Mesendoderm (in vitro differentiated cells): ENCODE measurements at regions not wholly inside any gene's neighbourhood (a gene's known extent, or its start where the extent isn't known, plus 50 kb on each side); places are given as distances from the start of the nearest gene placed in this dataset.
A peak's percentile ranks its signal among the peaks of the same experiment; 100 is the strongest.
"Not testable (repeated sequence)": the region's sequence is repeated elsewhere in the genome, so short reads cannot be mapped to it uniquely, and the experiment has no call there.

ENCODE experiments used
- DNase-seq: peaks from one replicate; pipeline ENCODE4 v3.0.0; 2013
- H2AK5ac ChIP-seq: 2 replicates; pipeline ENCODE4 v1.6.1; 2013; ENCODE audit warnings: low read length, inconsistent platforms
- H2BK120ac ChIP-seq: 2 replicates; pipeline ENCODE4 v1.6.1; 2013; ENCODE audit warnings: low read depth, mild to moderate bottlenecking, low read length, moderate library complexity, mixed read lengths
- H2BK15ac ChIP-seq: replicated peaks from 2 replicates; pipeline ENCODE4 v1.6.1; 2013; ENCODE audit warnings: low read depth, mild to moderate bottlenecking, moderate library complexity
- H2BK5ac ChIP-seq: 2 replicates; pipeline ENCODE4 v1.6.1; 2013; ENCODE audit warnings: low read length, inconsistent platforms
- H3K18ac ChIP-seq: 2 replicates; pipeline ENCODE4 v1.6.1; 2013; ENCODE audit warnings: mild to moderate bottlenecking, low read length, mixed read lengths
- H3K23ac ChIP-seq: one replicate; pipeline ENCODE4 v1.6.1; 2013; ENCODE audit warnings: low read length
- H3K27ac ChIP-seq: 2 replicates; pipeline ENCODE4 v1.5.1; 2013; ENCODE audit warnings: low read depth, mild to moderate bottlenecking, inconsistent platforms, low read length, moderate library complexity
- H3K27me3 ChIP-seq: 2 replicates; pipeline ENCODE4 v1.6.1; 2013; ENCODE audit warnings: low read length, control low read depth, mild to moderate bottlenecking, inconsistent platforms; ENCODE audit not compliant: insufficient read depth, poor library complexity
- H3K36me3 ChIP-seq: 2 replicates; pipeline ENCODE4 v1.6.1; 2013; ENCODE audit warnings: low read length, inconsistent platforms; ENCODE audit not compliant: control insufficient read depth, insufficient read depth
- H3K4ac ChIP-seq: one replicate; pipeline ENCODE4 v1.6.1; 2013; ENCODE audit warnings: low read depth, mild to moderate bottlenecking, low read length, moderate library complexity
- H3K4me1 ChIP-seq: 2 replicates; pipeline ENCODE4 v1.6.1; 2013; ENCODE audit warnings: low read depth, low read length, inconsistent platforms; ENCODE audit not compliant: control insufficient read depth
- H3K4me2 ChIP-seq: 2 replicates; pipeline ENCODE4 v1.6.1; 2013; ENCODE audit warnings: low read length
- H3K4me3 ChIP-seq: 2 replicates; pipeline ENCODE4 v1.5.1; 2013; ENCODE audit warnings: mild to moderate bottlenecking, low read length
- H3K56ac ChIP-seq: one replicate; pipeline ENCODE4 v1.6.1; 2013; ENCODE audit warnings: low read length
- H3K79me1 ChIP-seq: 2 replicates; pipeline ENCODE4 v1.6.1; 2013; ENCODE audit warnings: low read length, inconsistent platforms
- H3K79me2 ChIP-seq: 2 replicates; pipeline ENCODE4 v1.6.1; 2013; ENCODE audit warnings: mild to moderate bottlenecking, low read length; ENCODE audit not compliant: control insufficient read depth, insufficient read depth
- H3K9ac ChIP-seq: 2 replicates; pipeline ENCODE4 v1.6.1; 2013; ENCODE audit warnings: low read length, inconsistent platforms
- H4K5ac ChIP-seq: one replicate; pipeline ENCODE4 v1.6.1; 2013; ENCODE audit warnings: low read length
- H4K8ac ChIP-seq: one replicate; pipeline ENCODE4 v1.6.1; 2013; ENCODE audit warnings: low read depth, mild to moderate bottlenecking, control low read depth, low read length, moderate library complexity
- WGBS: extraction: QIAGEN DNeasy Blood & Tissue Kit; methylation state at CpG from one replicate; pipeline ENCODE4 v1.1.7; 2013; ENCODE audit warnings: low lambda C conversion rate, missing lambda C conversion rate; ENCODE audit not compliant: insufficient coverage; ENCODE audit errors: extremely low coverage; 5-methylcytosine and 5-hydroxymethylcytosine counted together

DNA sequence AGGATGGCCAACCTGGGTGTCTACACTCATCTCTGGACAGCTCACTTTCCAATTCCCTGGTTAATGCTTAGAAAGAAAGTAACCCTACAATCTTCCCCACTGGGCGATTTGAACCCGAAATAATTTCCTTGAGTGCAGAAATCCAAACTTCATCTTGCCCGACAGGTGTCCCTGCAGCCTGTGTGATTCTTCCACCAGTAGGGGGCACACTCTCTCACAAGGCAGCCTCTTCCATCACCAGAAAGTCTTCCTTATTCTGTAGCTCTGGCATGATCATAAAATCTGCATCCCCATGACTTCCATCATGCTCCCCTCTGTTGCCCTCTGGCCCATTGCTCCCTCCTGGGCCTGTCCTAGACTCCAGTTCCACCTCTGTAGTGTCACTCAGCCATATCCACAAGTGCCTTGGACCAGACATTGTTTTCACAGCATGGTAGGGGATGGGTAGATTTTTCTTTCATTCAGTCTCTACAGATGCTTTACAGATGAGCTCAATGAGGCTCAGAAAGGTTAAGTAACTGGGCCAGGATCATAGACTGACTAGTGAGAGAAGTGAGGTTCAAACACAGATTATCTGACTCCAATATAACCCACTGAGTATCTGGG is 170.4 kb upstream of the SPTLC3 start:
- Histone ChIP-seq H3K4me1 (no peaks in the 10 kb centered on the region), H2BK15ac (no peak overlapping the region), H3K4ac (no peak overlapping the region), H2BK120ac (no peak overlapping the region), H3K9ac (no peak overlapping the region), H4K5ac (no peak overlapping the region), H3K27me3 (no peaks in the 10 kb centered on the region), H3K56ac (no peak overlapping the region), H2BK5ac (no peak overlapping the region), H3K27ac (no peak overlapping the region), H4K8ac (no peak overlapping the region), H3K4me3 (no peak overlapping the region), H3K23ac (no peak overlapping the region), H3K18ac (no peak overlapping the region), H3K36me3 (no peaks in the 10 kb centered on the region), H2AK5ac (no peak overlapping the region), H3K79me1 (no peaks in the 10 kb centered on the region), H3K79me2 (no peaks in the 10 kb centered on the region), H3K4me2 (no peak overlapping the region)
- WGBS, result no CpG with 5 or more reads among the region's 3 CpGs
- peak; percentile 35 for DNase-seq

DNA sequence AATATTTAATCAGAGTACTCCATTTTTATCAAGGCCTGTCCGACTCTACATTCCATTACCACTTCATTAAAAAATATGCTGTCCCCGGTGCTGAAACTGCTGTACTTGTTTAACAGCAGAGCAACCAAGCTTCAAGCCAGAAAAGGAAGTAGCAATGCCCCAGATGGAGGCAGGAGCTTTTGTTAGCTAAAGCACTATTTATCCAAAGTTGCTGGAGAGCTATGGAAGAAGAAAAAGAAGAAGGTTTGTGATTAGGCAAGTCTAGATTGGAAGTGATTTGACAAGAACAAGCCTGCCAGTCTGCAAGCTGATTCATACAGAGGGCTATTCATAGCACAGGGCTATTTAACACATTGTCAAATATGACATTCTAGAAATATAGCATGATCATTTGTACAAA is 160.9 kb upstream of the SPTLC3 start:
- H3K4me2 ChIP-seq, result no peak overlapping the region
- H3K18ac ChIP-seq, result no peak overlapping the region
- no peak overlapping the region for H4K5ac ChIP-seq
- H2BK15ac ChIP-seq, result no peak overlapping the region
- no peak overlapping the region for H3K4ac ChIP-seq
- no peak overlapping the region for H3K56ac ChIP-seq
- H3K27me3 ChIP-seq, result no peaks in the 10 kb centered on the region
- no peak for DNase-seq
- H3K23ac ChIP-seq, result no peak overlapping the region
- H2BK120ac ChIP-seq, result no peak overlapping the region
- no peak overlapping the region for H3K27ac ChIP-seq
- H3K79me2 ChIP-seq, result no peaks in the 10 kb centered on the region
- no peaks in the 10 kb centered on the region for H3K36me3 ChIP-seq
- no peak overlapping the region for H4K8ac ChIP-seq
- H3K4me3 ChIP-seq, result no peak overlapping the region
- H3K4me1 ChIP-seq, result no peaks in the 10 kb centered on the region
- H2BK5ac ChIP-seq, result no peak overlapping the region
- H2AK5ac ChIP-seq, result no peak overlapping the region
- no peaks in the 10 kb centered on the region for H3K79me1 ChIP-seq
- no CpG with 5 or more reads among the region's 2 CpGs for WGBS
- no peak overlapping the region for H3K9ac ChIP-seq

DNA sequence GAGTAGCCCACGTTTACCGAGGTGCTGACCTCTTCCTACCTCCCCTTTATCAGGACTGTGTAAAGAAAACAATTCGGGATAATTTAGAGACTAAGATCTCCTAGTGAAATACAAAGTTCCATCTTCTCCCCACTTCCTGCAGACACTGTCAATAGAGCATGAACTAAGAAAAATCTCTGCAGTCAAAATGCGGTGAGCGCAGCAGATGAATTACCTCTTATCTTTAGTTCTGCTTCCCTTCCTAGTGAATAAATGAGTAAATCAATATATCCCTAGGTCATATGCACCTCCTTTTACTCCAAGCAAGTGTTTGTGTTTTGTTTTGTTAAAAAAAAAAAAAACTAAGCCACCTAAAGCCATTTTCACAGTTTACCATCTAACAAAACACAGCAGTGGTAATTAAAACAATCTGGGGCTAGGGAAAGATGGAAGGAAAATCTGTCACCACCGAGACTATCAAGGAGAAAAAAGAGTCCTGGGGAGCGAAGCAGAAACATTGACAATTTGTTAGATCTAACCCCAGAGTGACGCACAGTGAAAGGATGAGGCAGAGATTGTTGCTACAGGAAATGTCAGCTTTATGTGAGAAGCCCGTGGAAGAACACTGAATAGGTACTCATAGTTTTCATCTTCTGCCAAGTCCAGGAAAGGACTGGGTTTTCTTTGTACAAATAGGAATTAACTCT is 159.4 kb upstream of the SPTLC3 start:
- Histone ChIP-seq H3K4me3 (no peak overlapping the region), H3K9ac (no peak overlapping the region), H3K79me2 (no peaks in the 10 kb centered on the region), H2AK5ac (no peak overlapping the region), H3K4me2 (no peak overlapping the region), H3K4me1 (no peaks in the 10 kb centered on the region), H3K36me3 (no peaks in the 10 kb centered on the region), H3K18ac (no peak overlapping the region), H3K27me3 (no peaks in the 10 kb centered on the region), H2BK5ac (no peak overlapping the region), H4K8ac (no peak overlapping the region), H2BK15ac (no peak overlapping the region), H3K56ac (no peak overlapping the region), H3K27ac (no peak overlapping the region), H3K23ac (no peak overlapping the region), H3K4ac (no peak overlapping the region), H2BK120ac (no peak overlapping the region), H3K79me1 (no peaks in the 10 kb centered on the region), H4K5ac (no peak overlapping the region)
- DNase-seq, result no peak
- no CpG with 5 or more reads among the region's 9 CpGs for WGBS

DNA sequence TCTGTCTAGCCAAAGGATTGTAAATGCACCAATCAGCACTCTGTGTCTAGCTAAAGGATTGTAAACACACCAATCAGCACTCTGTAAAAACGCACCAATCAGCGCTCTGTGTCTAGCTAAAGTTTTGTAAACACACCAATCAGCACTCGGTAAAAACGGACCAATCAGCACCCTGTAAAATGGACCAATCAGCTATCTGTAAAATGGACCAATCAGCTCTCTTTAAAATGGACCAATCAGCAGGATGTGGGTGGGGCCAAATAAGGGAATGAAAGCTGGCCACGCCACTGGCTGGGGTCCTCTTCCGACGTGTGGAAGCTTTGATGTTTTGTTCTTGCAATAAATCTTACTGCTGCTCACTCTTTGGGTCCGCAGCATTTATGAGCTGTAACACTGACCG is 151.1 kb upstream of the SPTLC3 start:
- not testable (repeated sequence) for H2BK5ac ChIP-seq, H3K4me3 ChIP-seq, DNase-seq, H3K79me2 ChIP-seq, H4K8ac ChIP-seq, H3K4me1 ChIP-seq, H3K23ac ChIP-seq, H3K27me3 ChIP-seq, H3K79me1 ChIP-seq, H2BK120ac ChIP-seq, H3K56ac ChIP-seq, H2BK15ac ChIP-seq, H2AK5ac ChIP-seq, H3K18ac ChIP-seq, H3K36me3 ChIP-seq, H3K4me2 ChIP-seq, H3K4ac ChIP-seq, H3K27ac ChIP-seq, H4K5ac ChIP-seq, H3K9ac ChIP-seq
- no CpG with 5 or more reads among the region's 9 CpGs for WGBS

DNA sequence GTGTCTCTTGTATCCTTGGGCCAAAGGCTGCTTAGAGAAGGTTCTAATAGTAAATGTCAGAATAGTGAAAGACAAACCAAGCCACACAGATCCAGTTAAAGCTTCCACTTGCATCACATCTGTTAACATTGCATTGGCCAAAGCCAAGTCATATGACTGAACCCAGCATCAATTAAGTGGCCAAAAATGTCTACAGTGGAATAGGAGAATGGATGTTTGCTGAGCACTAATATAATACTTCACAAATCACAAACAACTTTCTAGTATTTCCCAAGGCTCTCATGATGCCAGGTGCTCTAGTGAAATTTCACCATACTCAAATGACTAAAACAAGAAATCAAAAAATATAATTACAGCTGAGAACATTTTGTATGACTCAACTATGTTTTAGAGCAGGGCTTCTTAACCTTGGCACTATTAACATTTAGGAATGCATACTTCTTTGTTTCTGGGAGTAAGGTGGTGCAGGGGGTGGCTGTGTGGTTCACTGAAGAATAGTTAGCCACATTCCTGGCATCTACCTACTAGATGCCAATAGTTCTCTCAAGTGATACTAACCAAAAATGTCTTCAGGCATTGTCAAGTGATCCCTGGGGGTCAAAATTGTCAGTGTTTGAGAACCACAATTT is 148.0 kb upstream of the SPTLC3 start:
- Histone ChIP-seq H2BK5ac (no peak overlapping the region), H3K4me2 (no peak overlapping the region), H3K23ac (no peak overlapping the region), H3K36me3 (no peaks in the 10 kb centered on the region), H3K79me1 (no peaks in the 10 kb centered on the region), H3K4me3 (no peak overlapping the region), H3K18ac (no peak overlapping the region), H3K56ac (no peak overlapping the region), H2BK120ac (no peak overlapping the region), H2BK15ac (no peak overlapping the region), H3K27ac (no peak overlapping the region), H4K5ac (no peak overlapping the region), H3K4ac (no peak overlapping the region), H3K79me2 (no peaks in the 10 kb centered on the region), H3K9ac (no peak overlapping the region), H4K8ac (no peak overlapping the region), H3K4me1 (no peaks in the 10 kb centered on the region), H2AK5ac (no peak overlapping the region), H3K27me3 (no peaks in the 10 kb centered on the region)
- DNase-seq, result no peak
